Smooth muscle cell (in vitro differentiated cells): ENCODE measurements at regions not wholly inside any gene's neighbourhood (a gene's known extent, or its start where the extent isn't known, plus 50 kb on each side); places are given as distances from the start of the nearest gene placed in this dataset.

ENCODE experiments used
- DNase-seq: peaks from one replicate; lab custom pipeline; 2025; ENCODE audit not compliant: unreplicated experiment; lab: John Stamatoyannopoulos, UW
- H2AFZ ChIP-seq: fragments of 200-600 bp; sonication (generic); 2 replicates; pipeline ENCODE4 v1.6.0; 2016; ENCODE audit warnings: antibody characterized with exemption, low read depth, mild to moderate bottlenecking
- H3F3A ChIP-seq: fragments of 200-600 bp; sonication (generic); 2 replicates; pipeline ENCODE4 v1.6.0; 2017; ENCODE audit warnings: antibody characterized with exemption, low read depth
- H3K27ac ChIP-seq: fragments of 200-600 bp; sonication (generic); 2 replicates; pipeline ENCODE4 v1.5.1; 2016; ENCODE audit warnings: low read depth, mild to moderate bottlenecking
- H3K27me3 ChIP-seq: fragments of 200-600 bp; sonication (generic); 2 replicates; pipeline ENCODE4 v1.6.1; 2016; ENCODE audit warnings: low read depth, mild to moderate bottlenecking
- H3K36me3 ChIP-seq: fragments of 200-600 bp; sonication (generic); 2 replicates; pipeline ENCODE4 v1.5.1; 2016; ENCODE audit warnings: low read depth
- H3K4me1 ChIP-seq: fragments of 200-600 bp; sonication (generic); 2 replicates; pipeline ENCODE4 v1.5.1; 2016; ENCODE audit warnings: low read depth
- H3K4me2 ChIP-seq: fragments of 200-600 bp; sonication (generic); 2 replicates; pipeline ENCODE4 v1.6.0; 2016; ENCODE audit warnings: mild to moderate bottlenecking
- H3K4me3 ChIP-seq: fragments of 200-600 bp; sonication (generic); 2 replicates; pipeline ENCODE4 v1.5.1; 2016; ENCODE audit warnings: mild to moderate bottlenecking
- H3K79me2 ChIP-seq: fragments of 200-600 bp; sonication (generic); 2 replicates; pipeline ENCODE4 v1.6.0; 2016; ENCODE audit warnings: low read depth, mild to moderate bottlenecking
- H3K9ac ChIP-seq: fragments of 200-600 bp; sonication (generic); 2 replicates; pipeline ENCODE4 v1.6.0; 2016; ENCODE audit warnings: low read depth
- H3K9me3 ChIP-seq: fragments of 200-600 bp; sonication (generic); replicated peaks from 2 replicates; pipeline ENCODE4 v1.5.1; 2016; ENCODE audit warnings: low read depth
- H4K20me1 ChIP-seq: fragments of 200-600 bp; sonication (generic); 2 replicates; pipeline ENCODE4 v1.6.0; 2016; ENCODE audit warnings: low read depth
- CTCF ChIP-seq: fragments of 200-600 bp; sonication (generic); IDR thresholded peaks from 2 replicates; pipeline ENCODE4 v1.5.1; 2017; ENCODE audit warnings: borderline replicate concordance, mild to moderate bottlenecking, antibody characterized with exemption; ENCODE audit not compliant: insufficient read depth, poor library complexity, severe bottlenecking
- WGBS: methylation state at CpG from one replicate; pipeline ENCODE4 v1.1.7; 2016; ENCODE audit warnings: low lambda C conversion rate; 5-methylcytosine and 5-hydroxymethylcytosine counted together

GRCh38 chr2:176704282-176704858, 435.1 kb downstream of the MTX2 start:
- no peak overlapping the region for H3K4me3 ChIP-seq
- no peaks in the 10 kb centered on the region for H3K79me2 ChIP-seq
- no peak for DNase-seq
- H3F3A ChIP-seq: no peaks in the 10 kb centered on the region
- no peaks in the 10 kb centered on the region for H4K20me1 ChIP-seq
- no peak overlapping the region for H3K9ac ChIP-seq
- H3K9me3 ChIP-seq: no peaks in the 10 kb centered on the region
- no peak overlapping the region for H2AFZ ChIP-seq
- no peaks in the 10 kb centered on the region for H3K27me3 ChIP-seq
- H3K4me2 ChIP-seq: no peak overlapping the region
- 59% methylated on average over 3 of the region's 3 CpGs for WGBS
- H3K4me1 ChIP-seq: no peaks in the 10 kb centered on the region
- H3K36me3 ChIP-seq: no peaks in the 10 kb centered on the region
- no peak overlapping the region for H3K27ac ChIP-seq
- no peak for TF ChIP-seq CTCF

- no peaks in the 10 kb centered on the region for H3F3A ChIP-seq
- H3K79me2 ChIP-seq: no peaks in the 10 kb centered on the region
- TF ChIP-seq CTCF: no peak
- H3K4me1 ChIP-seq: no peaks in the 10 kb centered on the region
- H3K4me3 ChIP-seq: no peak overlapping the region
- H3K27ac ChIP-seq: no peak overlapping the region
- H3K9me3 ChIP-seq: no peaks in the 10 kb centered on the region
- 77% methylated on average over 18 of the region's 18 CpGs for WGBS
- H4K20me1 ChIP-seq: no peaks in the 10 kb centered on the region
- DNase-seq: no peak
- H3K9ac ChIP-seq: no peak overlapping the region
- no peaks in the 10 kb centered on the region for H3K36me3 ChIP-seq
- no peak overlapping the region for H2AFZ ChIP-seq
- H3K4me2 ChIP-seq: no peak overlapping the region
- H3K27me3 ChIP-seq: no peaks in the 10 kb centered on the region
These were observed 440.1 kb downstream of the MTX2 start for GRCh38 chr2:176709149-176709951.

GRCh38 chr2:176709991-176710390, 440.7 kb downstream of the MTX2 start:
- Histone ChIP-seq H3K36me3 (no peaks in the 10 kb centered on the region), H3K27me3 (no peaks in the 10 kb centered on the region), H4K20me1 (no peaks in the 10 kb centered on the region), H3F3A (no peaks in the 10 kb centered on the region), H3K4me3 (no peak overlapping the region), H3K4me1 (no peaks in the 10 kb centered on the region), H3K9ac (no peak overlapping the region), H2AFZ (no peak overlapping the region), H3K27ac (no peak overlapping the region), H3K4me2 (no peak overlapping the region), H3K9me3 (no peaks in the 10 kb centered on the region), H3K79me2 (no peaks in the 10 kb centered on the region)
- WGBS: 96% methylated on average over 2 of the region's 2 CpGs
- TF ChIP-seq CTCF: no peak
- DNase-seq: no peak
